GM23248 (cell line): ENCODE measurements at regions not wholly inside any gene's neighbourhood (a gene's known extent, or its start where the extent isn't known, plus 50 kb on each side); places are given as distances from the start of the nearest gene placed in this dataset.

Experiments used
- EZH2 ChIP-seq: fragments of 200-600 bp; sonication (generic); IDR thresholded peaks from 2 replicates; pipeline ENCODE4 v1.6.1; 2018; ENCODE audit warnings: antibody characterized with exemption, mild to moderate bottlenecking; ENCODE audit not compliant: insufficient read depth, poor library complexity, severe bottlenecking
- EZH2phosphoT487 ChIP-seq: fragments of 200-600 bp; sonication (generic); IDR thresholded peaks from 2 replicates; pipeline ENCODE4 v1.6.1; 2018; ENCODE audit warnings: antibody characterized with exemption, moderate library complexity, mild to moderate bottlenecking, low read depth; ENCODE audit not compliant: insufficient read depth

- no peak for TF ChIP-seq EZH2phosphoT487
- no peak for TF ChIP-seq EZH2
These were observed 375.7 kb upstream of the LRRC3B start for GRCh38 chr3:26246901-26247300.
